Left hindlimb (tissue), 1 donor: ENCODE measurements at regions not wholly inside any gene's neighbourhood (a gene's known extent, or its start where the extent isn't known, plus 50 kb on each side); places are given as distances from the start of the nearest gene placed in this dataset.
A peak's percentile ranks its signal among the peaks of the same experiment; 100 is the strongest.

Experiments used
- DNase-seq: peaks from one replicate; pipeline ENCODE4 v3.0.0-alpha.2; 2018

- DNase-seq: no peak
These were observed 118.0 kb downstream of the OAT start for GRCh38 chr10:124300735-124301134.

- DNase-seq: no peak
These were observed 118.5 kb downstream of the OAT start for GRCh38 chr10:124300224-124300623.

GRCh38 chr10:124299696-124300095, 119.0 kb downstream of the OAT start:
- DNase-seq: peak; percentile 65

GRCh38 chr10:124298891-124299290, 119.8 kb downstream of the OAT start:
- no peak for DNase-seq

DNA sequence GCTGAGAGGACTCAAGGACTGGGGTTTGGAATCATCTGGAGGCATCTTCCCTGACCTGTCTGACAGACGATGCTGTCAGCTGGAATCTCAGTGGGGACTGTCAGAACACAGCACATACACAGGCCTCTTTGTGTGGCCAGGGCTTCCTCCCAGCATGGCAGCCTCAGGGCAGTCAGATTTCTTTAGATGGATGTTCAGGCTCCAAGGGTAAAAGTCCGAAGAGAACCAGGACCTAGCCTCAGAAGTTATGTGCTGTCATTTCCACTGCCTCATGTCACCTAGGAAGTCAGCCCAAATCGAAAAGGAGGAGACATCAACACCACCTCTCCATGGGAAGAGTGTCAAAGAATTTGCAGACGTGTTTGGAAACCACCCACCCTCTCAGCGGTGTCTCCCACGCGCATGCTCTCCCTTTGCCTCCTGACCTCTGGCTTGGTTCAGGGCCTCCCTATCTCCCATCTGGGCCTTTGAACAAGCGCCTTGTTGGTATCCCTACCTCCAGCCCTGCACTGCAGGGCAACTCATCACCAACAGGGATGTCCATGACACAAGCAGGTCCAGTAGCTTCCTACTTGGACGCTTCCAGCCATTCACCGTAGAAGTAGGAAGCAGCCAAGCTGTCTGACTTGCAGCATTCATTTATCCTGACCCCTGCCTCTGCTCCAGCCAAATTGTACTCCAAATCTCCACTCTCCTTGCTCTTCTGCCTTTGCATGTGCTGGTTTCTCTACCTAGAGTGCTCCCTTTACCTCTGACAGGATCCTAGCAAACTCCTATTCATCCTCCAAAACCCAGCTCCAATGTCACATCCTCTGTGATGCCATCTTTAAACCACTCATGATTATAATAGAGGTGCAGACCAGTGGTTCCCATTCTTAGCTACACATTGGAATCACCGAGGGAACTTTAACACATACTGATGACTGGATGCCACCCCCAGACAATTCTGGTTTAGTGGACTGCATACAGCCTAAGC, 121.6 kb downstream of the OAT start:
- DNase-seq: no peak

GRCh38 chr10:124296121-124296812, 122.5 kb downstream of the OAT start:
- DNase-seq: peak; percentile 77

DNA sequence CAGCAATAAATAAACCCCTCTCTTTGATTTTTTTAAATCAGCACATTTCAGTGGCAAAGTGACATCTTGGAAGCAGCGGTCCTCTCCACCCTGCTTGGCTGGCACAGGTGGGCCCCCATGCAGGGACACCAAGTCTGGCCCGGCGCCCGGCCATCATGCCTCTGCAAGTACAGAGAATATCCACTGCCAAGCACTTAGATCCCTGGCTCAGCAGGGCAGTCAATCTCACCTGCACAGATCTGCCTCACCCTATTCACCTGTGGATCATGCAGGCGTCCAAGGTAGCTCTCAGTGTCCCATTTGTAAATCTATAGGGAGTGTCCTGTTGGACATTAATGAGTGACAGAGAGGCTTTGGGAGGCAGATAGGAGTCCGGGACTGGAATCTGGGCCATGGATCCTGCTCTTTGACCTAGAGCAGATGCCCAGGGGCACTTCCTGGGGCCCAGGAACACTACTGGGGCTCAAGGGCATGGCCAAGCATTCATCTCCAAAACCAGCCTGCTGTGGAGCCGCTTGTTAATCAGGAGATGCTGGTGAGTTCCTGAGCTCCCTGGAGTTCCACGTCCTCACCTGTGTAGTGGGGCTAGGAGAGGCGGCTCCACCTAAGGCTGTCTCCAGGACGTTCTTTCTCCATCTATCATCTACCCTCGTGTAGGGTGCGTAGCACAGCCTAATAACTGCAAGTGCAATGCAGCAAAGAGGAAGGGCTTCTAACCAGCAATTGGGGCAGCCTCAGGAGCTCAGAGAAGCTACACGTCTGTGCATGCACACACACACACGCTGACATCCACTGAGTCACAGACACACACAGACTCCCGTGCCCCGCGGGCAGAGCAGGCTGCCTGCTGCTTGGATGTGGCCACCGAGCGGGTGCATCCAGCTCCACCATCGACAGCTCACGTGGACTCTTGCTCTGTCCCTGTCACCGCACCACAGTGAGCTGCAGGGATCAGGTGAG, 123.6 kb downstream of the OAT start:
- no peak for DNase-seq

DNA sequence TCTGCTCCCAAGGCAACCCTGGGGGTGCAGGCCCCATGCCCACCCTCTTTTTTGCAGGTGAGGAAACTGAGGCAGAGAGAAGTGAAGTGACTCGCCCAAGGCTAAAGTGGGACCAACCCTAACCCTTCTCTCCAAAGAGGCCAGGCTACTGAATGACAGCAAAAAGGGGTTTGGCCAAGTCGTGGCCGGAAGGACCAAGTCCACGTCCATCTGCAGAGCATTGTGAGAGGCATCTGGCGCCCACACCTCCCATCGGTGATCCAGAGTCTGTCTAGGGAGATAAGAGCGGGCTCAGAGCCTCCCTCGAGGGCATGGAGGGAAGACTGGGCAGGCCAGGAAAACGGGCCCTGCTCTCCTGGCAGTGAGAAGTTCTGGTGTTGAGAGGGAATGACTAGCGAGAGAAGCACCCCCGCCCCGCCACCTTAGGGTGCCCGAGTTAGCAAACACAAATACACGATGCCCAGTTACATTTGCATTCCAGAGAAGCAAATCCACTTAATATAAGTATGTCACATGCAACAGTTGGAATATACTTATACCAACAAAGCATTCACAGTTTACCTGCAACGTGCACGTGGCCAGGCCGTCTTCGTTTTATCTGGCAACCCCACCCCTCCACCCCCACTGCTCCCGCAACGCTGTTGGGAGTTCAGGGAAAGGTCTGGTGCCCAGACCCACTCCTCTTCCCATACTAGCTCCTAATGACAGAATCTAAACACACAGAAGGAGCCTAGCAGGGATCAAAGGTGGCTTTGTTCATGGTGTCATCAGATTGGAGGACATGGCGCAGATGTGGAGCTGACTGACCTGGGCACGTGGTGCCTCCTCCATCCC, 124.9 kb downstream of the OAT start:
- no peak for DNase-seq

- DNase-seq: no peak
These were observed 125.7 kb downstream of the OAT start for GRCh38 chr10:124292911-124293615.

- no peak for DNase-seq
These were observed 127.6 kb downstream of the OAT start for GRCh38 chr10:124291001-124291701.

- no peak for DNase-seq
These were observed 128.6 kb downstream of the OAT start for GRCh38 chr10:124289851-124290795.

DNA sequence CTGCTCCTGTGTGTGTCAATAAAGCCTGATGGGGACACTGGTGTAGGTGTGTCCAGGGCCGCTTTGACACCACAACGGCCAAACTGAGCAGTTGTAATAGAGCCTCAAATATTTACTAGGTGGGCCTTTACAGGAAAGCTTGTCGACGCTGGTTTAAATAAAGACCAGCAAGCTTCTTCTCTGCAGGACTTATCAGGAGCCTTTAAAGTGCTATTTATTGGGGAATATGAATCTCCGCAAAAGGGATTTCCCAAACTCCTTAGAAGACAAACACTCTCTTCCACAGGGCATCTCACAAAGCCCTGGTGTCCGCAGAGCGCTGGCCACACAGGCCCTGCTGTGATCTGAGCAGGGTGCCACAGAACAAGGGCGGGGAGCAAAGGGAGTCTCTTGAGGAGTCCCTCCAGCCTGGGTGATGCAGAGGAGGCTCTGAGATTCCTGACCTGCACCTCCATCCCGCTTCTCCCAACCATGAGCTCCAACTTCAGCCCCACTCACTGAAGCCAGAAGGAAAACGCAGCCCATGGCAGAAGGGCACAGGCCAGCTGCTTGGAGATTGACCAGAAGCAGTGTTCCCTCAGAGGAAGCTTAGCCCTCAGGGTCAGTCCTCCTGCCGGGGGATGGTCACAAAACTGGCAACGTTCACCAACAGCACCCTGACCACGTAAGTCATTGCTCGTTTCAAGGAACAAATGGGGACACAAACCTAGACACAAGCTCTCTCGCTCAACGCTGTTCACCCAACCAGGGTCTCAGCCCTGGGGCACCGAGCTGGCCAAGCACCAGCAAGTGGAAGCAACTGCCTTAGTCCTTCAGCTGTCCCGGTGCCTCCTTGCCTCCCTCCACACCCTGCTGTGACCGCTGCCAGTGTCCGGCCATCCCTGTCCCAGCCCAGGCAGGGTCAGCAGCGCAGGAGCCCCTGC, 129.5 kb downstream of the OAT start:
- no peak for DNase-seq

GRCh38 chr10:124288486-124288885, 130.2 kb downstream of the OAT start:
- no peak for DNase-seq

DNA sequence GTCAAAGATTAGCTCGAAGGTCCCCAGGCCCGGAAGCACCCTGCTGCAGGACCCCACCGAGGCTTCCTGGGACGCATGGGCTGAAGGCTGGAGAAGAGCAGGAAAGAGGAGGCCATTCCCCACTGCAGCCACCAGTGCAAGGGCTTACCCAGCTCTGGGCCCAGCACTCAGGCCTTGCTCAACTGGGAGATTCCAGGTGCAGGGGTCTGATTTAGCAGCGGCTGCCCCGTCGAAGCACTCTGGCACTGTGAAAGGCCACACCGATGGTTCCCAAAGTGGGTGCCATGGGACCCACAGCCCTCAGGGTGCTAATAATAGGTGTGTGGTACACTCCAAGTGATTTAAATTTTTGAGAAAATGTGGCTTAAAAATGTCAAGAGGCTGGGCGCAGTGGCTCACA, 130.9 kb downstream of the OAT start:
- DNase-seq: no peak

DNA sequence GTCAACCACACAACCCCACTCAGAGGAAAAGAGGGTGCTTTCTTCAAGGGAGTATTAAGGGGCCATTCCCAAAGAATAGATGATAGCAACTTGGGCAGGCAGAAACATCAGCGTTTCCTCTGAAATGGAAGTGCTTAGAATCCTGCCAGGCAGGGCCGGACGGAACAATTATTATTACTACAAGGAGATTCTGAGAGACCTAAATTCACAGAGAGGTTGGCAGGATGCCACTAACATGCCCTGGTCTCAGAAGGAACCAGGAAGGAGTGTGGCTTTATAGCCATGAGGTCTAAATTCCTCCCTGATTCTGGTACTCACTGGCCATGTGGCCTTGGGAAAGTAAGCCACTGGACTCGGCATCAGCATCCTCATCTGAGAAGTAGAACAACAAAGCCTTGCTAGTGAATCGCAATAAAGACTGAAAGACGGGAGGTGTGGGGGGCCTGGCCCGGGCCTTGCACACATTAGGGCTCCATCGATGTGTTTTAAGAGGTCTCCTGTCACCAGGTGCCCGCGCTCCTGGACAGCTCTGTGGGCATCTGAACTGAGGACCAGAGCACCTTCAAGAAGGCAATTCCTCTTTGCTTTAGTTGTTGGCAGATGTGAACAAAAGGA, 131.5 kb downstream of the OAT start:
- DNase-seq: no peak

DNA sequence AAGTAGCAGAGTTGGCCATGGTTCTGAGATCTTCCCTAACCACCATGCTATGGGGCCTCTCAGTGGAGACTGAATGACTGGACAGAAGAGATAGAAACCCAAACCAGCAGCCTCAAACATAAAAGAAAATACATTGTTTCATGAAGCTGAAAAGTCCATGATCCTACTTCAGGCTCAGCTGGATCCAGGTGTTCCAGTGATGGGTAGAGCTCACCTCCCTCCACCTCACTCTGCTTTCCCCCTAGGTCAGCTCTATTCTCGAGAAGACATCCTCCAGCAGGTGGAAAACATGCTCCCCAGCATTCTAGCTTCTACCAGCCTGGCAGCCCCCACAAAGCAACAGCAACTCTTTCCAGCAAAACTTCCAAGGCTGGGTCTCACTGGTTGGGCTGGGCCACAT, 132.1 kb downstream of the OAT start:
- no peak for DNase-seq

DNA sequence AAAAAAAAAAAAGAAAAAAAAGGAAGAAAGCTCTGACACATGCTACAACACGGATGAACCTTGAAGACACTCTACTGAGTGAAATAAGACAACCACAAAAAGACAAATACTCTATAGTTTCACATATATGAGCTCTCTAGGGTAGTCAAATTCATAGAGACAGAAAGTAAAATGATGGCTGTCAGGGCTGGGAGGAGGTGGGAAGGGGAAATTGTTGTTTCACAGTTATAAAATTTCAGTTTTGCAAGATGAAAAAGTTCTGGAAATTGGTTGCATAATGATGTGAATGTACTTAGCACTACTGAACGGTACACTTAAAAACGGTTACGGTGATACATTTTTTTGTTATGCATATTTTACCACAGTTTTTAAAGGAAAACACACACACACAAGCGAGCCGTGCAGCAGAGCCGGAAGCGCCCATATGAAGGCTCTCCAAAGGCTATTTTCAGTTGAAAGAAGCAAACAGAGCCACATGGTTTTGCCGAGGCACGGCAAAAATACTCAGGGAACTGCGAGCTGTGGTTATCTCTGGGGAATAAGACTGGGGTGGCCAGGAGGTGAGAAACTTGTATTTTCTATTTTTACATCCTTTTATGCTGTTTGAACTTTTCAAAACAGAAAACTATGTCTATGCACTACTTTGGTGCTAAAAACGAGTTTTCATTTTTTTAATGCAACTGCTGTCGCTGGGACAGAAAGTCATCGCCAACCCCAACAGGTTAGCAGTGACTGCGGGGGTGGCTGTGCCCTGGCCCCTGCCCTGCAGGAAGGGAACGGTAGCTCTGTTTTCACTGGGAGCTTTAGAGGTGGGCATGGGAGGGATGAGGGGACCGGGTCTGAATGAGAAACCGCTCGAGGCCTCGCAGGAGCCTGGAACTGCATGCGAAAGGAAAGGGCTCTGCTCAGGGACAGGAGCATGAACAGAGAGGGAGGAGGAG, 132.9 kb downstream of the OAT start:
- DNase-seq: no peak
